ENCODE measurements at regions not wholly inside any gene's neighbourhood (a gene's known extent, or its start where the extent isn't known, plus 50 kb on each side); places are given as distances from the start of the nearest gene placed in this dataset.
"Not testable (repeated sequence)": the region's sequence is repeated elsewhere in the genome, so short reads cannot be mapped to it uniquely, and the experiment has no call there.

GRCh38 chr18:14236356-14237048, 104.3 kb upstream of the ZNF519 start:
- TF ChIP-seq CTCF, POLR2A (IDR thresholded peaks at IDR 0.05): not testable (repeated sequence)
